GM10266 (cell line): ENCODE measurements at regions not wholly inside any gene's neighbourhood (a gene's known extent, or its start where the extent isn't known, plus 50 kb on each side); places are given as distances from the start of the nearest gene placed in this dataset.

Experiments
- DNase-seq: peaks from one replicate; pipeline ENCODE4 v3.0.0; 2012; ENCODE audit errors: extremely low spot score
- TF ChIP-seq, protein P1 (sequence below): IDR thresholded peaks from 2 replicates; pipeline ENCODE4 v1.5.1; 2012; ENCODE audit warnings: mild to moderate bottlenecking, low read depth; ENCODE audit not compliant: control insufficient read depth, insufficient read depth; ENCODE audit errors: missing control alignments

DNA sequence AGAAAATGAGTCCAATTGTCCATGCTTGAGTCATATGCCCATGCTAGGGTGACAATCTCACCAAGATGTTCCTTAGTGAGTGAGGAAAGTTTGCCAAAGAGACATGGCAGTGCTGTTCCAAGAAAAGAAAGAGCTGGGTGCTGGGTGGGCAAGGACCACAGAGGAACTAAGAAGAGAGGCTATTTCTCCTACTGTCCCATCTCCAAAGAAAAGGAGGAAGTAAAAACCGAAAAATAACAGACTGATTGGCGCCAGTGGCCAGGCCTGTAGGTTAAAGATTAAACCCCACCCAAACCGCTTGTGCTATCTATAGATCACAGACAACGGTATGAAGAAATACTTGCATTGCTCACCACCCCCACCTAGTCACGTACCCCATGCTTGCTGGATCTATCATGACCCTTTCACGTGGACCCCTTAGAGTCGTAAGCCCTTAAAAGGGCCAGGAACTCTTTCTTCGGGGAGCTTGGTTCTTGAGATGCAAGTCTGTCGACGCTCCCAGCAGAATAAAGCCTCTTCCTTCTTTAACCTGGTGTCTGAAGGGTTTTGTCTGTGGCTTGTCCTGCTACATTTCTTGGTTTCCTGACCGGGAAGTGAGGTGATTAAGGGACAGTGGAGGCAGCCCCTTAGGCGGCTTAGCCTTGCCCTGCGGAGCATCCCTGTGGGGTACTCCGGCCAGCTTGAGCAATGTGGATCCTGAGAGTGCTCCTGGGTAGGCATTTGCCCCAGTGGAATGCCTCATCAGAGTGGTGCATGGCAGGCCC, 606.5 kb downstream of the UQCRFS1 start:
- TF ChIP-seq, protein P1, sequence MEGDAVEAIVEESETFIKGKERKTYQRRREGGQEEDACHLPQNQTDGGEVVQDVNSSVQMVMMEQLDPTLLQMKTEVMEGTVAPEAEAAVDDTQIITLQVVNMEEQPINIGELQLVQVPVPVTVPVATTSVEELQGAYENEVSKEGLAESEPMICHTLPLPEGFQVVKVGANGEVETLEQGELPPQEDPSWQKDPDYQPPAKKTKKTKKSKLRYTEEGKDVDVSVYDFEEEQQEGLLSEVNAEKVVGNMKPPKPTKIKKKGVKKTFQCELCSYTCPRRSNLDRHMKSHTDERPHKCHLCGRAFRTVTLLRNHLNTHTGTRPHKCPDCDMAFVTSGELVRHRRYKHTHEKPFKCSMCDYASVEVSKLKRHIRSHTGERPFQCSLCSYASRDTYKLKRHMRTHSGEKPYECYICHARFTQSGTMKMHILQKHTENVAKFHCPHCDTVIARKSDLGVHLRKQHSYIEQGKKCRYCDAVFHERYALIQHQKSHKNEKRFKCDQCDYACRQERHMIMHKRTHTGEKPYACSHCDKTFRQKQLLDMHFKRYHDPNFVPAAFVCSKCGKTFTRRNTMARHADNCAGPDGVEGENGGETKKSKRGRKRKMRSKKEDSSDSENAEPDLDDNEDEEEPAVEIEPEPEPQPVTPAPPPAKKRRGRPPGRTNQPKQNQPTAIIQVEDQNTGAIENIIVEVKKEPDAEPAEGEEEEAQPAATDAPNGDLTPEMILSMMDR, result no peak
- no peak for DNase-seq

DNA sequence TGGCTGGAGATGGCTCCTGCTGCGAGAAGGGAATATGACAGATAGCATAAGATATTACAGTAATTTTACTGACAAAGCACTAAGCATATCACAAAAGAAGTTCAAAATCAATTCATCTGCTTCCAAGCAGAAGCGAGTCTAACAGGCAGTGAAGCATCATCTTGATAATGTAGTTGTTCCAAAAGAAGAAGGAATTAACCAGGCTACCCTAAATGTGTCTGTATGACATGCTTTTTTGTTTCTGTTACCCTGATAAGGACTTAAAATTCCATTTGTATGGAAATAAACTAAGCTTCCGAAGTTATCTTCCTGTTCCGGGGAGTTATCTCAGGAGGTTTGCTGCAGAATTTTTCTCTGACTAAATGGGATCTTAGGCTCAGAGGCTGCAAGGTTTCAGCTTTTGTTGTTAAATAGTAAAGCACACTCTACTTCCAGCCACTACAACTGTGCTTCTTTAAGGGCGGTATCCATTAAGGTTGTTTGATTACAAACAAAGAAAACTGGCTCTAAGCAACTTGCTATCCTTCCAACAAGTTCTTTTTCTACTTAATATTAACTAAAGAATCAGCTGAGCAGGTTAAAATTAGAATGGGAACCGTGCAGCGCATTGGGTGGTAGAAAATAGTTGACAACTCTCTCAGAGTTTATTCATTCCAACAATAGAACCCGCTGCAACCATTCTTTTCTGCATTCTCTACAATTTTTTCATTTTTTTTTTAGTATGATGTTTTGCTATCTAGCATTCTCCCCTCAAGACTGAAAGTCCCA, 607.3 kb downstream of the UQCRFS1 start:
- no peak for DNase-seq
- TF ChIP-seq, protein P1, result no peak

DNA sequence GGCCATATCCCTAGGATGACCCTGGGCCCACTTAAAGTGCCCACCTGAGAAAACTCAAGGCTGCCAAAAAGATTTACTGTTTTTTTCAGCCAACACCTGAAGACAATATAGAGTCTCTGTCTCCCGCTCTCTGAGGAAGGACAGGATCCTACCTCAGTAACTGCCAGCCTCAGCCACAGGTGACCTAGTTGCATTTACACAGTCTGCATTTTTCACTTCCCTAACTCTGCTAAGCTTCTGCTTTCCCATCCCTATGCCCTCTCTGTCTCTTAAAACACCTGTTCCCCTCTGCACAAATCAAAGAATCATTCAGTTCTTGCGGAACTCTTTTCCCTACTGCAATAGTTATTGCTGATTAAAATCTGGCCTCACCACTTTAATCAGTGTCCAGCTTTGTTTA, 609.5 kb downstream of the UQCRFS1 start:
- DNase-seq, result no peak
- TF ChIP-seq, protein P1, result no peak

DNA sequence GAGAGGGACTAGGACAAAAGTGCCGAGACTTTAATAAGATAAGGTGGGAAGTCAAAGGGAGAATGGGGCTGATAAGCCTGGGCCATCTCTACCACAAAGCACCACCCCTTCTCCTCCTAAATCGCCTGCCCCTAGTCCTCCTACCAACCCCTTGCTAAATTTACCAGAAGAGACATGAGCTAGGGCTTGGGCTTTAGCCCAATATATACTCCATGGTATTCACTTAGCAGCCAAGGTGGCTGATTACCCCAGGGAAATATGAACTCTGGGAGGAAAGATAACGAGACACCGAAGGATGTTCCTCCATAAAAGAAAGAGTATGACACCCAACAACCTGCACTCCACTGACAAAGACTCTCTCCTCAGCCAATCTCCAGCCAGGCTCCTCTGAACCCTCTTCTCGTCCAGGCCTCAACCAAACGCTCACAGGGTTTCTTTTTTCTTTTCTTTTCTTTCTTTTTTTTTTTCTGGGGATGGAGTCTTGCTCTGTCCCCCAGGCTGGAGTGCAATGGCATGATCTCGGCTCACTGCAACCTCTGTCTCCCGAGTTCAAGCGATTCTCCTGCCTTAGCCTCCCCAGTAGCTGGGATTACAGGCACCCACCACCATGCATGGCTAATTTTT, 610.2 kb downstream of the UQCRFS1 start:
- TF ChIP-seq, protein P1, result no peak
- no peak for DNase-seq

DNA sequence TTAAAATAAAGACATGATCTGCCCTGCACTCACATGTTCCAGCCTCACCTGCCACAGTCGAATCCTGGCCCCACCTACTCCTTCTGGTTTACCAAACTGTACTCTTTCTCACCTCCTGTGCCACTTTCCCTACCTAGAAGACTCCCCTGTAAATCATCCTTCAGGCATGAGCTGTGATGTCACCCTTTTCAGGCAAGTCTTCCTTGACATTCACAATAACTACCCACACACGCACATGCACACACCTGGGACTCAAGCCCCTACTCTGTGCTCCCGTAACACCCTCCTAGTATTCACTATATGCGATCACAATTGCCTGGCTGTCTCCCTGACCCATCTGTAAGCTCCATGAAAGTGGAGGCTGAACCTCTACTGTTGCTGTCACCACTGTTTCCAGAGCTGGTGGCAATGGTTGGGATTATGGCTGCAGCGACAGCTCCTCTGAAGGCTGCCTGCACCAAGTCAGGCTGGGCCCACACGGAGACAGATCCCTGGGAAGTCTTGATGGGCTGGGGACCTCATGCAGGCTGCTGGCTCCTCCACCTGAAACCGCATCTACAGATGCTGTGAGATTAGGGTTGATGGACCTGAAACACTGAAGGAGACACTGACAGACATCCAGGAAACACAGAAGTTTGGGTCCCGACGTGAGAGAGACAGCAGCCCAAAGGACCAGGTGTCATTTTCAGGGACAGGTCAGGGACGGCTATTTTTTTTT, 611.1 kb downstream of the UQCRFS1 start:
- no peak for DNase-seq
- TF ChIP-seq, protein P1, result no peak

DNA sequence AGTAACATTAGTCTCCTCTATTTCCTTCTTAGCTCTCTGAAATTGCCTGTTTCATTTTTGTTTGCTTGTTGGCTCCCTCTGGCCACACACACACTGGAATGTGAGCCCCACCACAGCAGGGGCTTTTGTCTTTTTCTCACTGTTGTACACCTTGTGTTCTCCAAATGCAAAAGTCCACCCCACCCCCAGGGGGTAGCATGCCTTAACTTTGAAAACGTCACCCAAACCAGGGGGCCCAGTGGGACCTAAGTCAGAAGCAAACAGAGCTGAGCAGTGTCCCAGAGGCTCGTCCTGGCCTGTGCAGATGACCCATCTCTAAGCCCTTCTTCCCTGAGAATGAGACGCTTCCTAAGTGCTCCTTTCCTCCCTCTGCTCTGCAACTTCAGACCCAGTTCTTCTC, 614.1 kb downstream of the UQCRFS1 start:
- TF ChIP-seq, protein P1, result no peak
- DNase-seq, result no peak
